HUES48 (cell line): ENCODE measurements at regions not wholly inside any gene's neighbourhood (a gene's known extent, or its start where the extent isn't known, plus 50 kb on each side); places are given as distances from the start of the nearest gene placed in this dataset.
A peak's percentile ranks its signal among the peaks of the same experiment; 100 is the strongest.

Source experiments
- H3K27ac ChIP-seq: one replicate; pipeline ENCODE4 v1.7.0; 2013; ENCODE audit warnings: low read depth, low read length, inconsistent platforms
- H3K27me3 ChIP-seq: 2 replicates; pipeline ENCODE4 v1.6.1; 2013; ENCODE audit warnings: mild to moderate bottlenecking, low read length; ENCODE audit not compliant: control insufficient read depth, insufficient read depth
- H3K36me3 ChIP-seq: 2 replicates; pipeline ENCODE4 v1.6.1; 2013; ENCODE audit warnings: low read length; ENCODE audit not compliant: control insufficient read depth, insufficient read depth
- H3K4me1 ChIP-seq: 2 replicates; pipeline ENCODE4 v1.6.1; 2013; ENCODE audit warnings: mild to moderate bottlenecking, low read length; ENCODE audit not compliant: control insufficient read depth, insufficient read depth
- H3K4me3 ChIP-seq: 2 replicates; pipeline ENCODE4 v1.5.1; 2013; ENCODE audit warnings: mild to moderate bottlenecking, low read depth, low read length
- H3K9ac ChIP-seq: 2 replicates; pipeline ENCODE4 v1.6.1; 2013; ENCODE audit warnings: mild to moderate bottlenecking, low read depth, low read length, moderate library complexity
- H3K9me3 ChIP-seq: 2 replicates; pipeline ENCODE4 v1.6.1; 2013; ENCODE audit warnings: low read length; ENCODE audit not compliant: control insufficient read depth, insufficient read depth

DNA sequence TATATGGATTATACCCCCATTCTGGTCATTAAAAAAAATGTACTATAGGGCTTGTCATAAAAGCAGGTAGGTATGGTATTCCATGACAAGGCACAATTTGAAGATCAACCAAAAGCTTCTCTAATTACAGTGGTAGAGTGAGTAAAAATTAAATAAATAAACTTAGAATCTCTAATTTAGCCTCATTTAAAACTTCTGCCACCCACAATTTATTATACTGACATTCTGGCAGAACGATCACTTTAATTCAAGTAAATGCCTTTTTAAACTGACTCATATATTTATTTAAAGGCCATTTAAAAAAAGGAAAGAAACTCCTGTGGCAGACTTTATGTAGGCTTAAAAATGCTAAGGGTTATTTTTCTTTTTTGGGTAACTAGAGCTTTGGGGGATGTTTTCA is 68.3 kb upstream of the PHACTR2 start:
- Histone ChIP-seq H3K27me3 (no peaks in the 10 kb centered on the region), H3K4me3 (no peak overlapping the region), H3K9ac (no peak overlapping the region), H3K4me1 (peaks cover 9% of the 10 kb centered on the region; the same call in 1 of the 2 replicates), H3K9me3 (no peaks in the 10 kb centered on the region), H3K36me3 (no peaks in the 10 kb centered on the region), H3K27ac (no peak overlapping the region)

GRCh38 chr6:143608906-143609305 is 68.9 kb upstream of the PHACTR2 start:
- no peak overlapping the region for H3K9ac ChIP-seq
- H3K27me3 ChIP-seq, result no peaks in the 10 kb centered on the region
- no peaks in the 10 kb centered on the region for H3K9me3 ChIP-seq
- H3K4me1 ChIP-seq, result peaks cover 9% of the 10 kb centered on the region; the same call in 1 of the 2 replicates
- H3K36me3 ChIP-seq, result no peaks in the 10 kb centered on the region
- no peak overlapping the region for H3K4me3 ChIP-seq
- H3K27ac ChIP-seq, result no peak overlapping the region

- H3K27me3 ChIP-seq, result no peaks in the 10 kb centered on the region
- H3K4me1 ChIP-seq, result peaks cover 9% of the 10 kb centered on the region; the same call in 1 of the 2 replicates
- H3K9ac ChIP-seq, result no peak overlapping the region
- no peak overlapping the region for H3K4me3 ChIP-seq
- no peak overlapping the region for H3K27ac ChIP-seq
- no peaks in the 10 kb centered on the region for H3K9me3 ChIP-seq
- H3K36me3 ChIP-seq, result no peaks in the 10 kb centered on the region
These were observed 69.8 kb upstream of the PHACTR2 start for GRCh38 chr6:143607974-143608373.

DNA sequence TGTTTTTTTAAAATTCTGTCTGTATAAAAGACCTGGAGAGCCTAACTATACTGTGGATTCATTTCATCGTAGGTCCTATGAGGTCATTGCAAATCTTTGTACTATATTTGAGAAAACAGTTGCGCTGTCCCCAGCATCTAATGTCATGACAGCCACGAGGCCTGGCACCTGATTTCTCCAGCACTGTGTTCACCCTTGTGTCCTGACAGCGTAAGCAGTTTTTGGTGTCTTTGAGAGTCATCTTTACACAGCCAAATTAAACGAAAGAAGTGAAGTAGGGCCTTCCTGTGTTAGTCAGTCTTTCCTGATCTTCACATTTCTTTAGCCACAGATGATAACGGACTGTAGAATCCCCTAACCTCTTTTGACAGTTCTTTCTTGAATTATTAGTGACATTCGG is 70.6 kb upstream of the PHACTR2 start:
- H3K9ac ChIP-seq, result no peak overlapping the region
- H3K9me3 ChIP-seq, result no peaks in the 10 kb centered on the region
- no peak overlapping the region for H3K27ac ChIP-seq
- no peak overlapping the region for H3K4me3 ChIP-seq
- H3K4me1 ChIP-seq, result peaks cover 9% of the 10 kb centered on the region; the same call in 1 of the 2 replicates
- H3K27me3 ChIP-seq, result no peaks in the 10 kb centered on the region
- H3K36me3 ChIP-seq, result no peaks in the 10 kb centered on the region

DNA sequence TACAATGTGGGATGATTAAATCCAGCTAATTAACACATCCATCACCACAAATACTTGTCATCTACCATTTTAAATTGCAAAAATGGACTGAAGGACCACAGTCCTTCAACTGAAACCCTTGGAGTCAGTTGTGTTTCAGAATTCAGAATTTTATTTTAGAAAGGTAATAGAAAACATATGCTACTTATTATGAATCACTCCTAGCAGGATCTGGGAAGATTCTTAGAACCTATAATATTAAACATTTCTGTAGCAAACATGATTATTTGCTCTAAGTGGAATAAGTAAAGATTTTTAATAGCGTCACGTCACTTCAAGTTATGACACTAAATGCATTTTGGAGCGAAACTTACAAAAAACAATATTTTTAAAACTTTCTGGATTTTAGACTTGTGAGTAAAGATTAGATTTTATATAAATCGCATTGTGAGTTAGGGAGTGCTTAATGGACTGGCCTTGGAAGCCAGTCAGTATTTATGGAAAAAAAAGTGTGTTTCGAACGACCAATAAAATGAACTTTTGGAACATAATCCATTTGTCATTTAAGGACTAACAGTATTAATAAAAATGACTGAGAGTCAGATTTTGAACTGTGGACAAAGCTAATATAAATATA is 71.8 kb upstream of the PHACTR2 start:
- Histone ChIP-seq H3K36me3 (no peaks in the 10 kb centered on the region), H3K9ac (no peak overlapping the region), H3K27me3 (no peaks in the 10 kb centered on the region), H3K27ac (no peak overlapping the region), H3K9me3 (no peaks in the 10 kb centered on the region), H3K4me1 (peaks cover 9% of the 10 kb centered on the region; the same call in 1 of the 2 replicates), H3K4me3 (no peak overlapping the region)

DNA sequence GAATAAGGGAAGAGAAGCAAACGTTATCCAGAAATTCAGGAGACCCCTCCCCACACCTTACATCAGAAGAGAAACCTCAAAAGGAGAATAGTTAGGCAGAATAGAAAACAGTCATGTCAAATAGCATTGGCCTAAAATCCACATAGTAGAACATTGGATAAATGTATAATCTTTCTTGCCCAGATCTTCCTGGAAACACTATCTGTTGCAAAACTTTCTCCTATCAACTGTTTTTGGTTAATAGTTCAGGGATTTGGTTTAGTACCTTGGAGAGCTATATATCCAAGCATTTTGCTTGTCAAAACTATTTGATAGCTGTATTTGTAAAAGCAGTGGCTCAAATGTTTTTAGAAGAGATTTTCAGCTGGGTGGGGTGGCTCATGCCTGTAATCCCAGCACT is 74.3 kb upstream of the PHACTR2 start:
- Histone ChIP-seq H3K36me3 (no peaks in the 10 kb centered on the region), H3K4me1 (peaks cover 8% of the 10 kb centered on the region; the same call in 1 of the 2 replicates), H3K9me3 (no peaks in the 10 kb centered on the region), H3K27me3 (no peaks in the 10 kb centered on the region), H3K4me3 (no peak overlapping the region), H3K9ac (no peak overlapping the region), H3K27ac (no peak overlapping the region)

GRCh38 chr6:143601504-143601903 is 76.3 kb upstream of the PHACTR2 start:
- H3K27me3 ChIP-seq, result no peaks in the 10 kb centered on the region
- no peak overlapping the region for H3K9ac ChIP-seq
- H3K9me3 ChIP-seq, result no peaks in the 10 kb centered on the region
- H3K4me1 ChIP-seq, result no peaks in the 10 kb centered on the region
- no peak overlapping the region for H3K4me3 ChIP-seq
- no peaks in the 10 kb centered on the region for H3K36me3 ChIP-seq
- no peak overlapping the region for H3K27ac ChIP-seq

GRCh38 chr6:143600821-143601220 is 76.9 kb upstream of the PHACTR2 start:
- Histone ChIP-seq H3K36me3 (no peaks in the 10 kb centered on the region), H3K4me3 (no peak overlapping the region), H3K27me3 (no peaks in the 10 kb centered on the region), H3K4me1 (peaks cover under 1% of the 10 kb centered on the region; the same call in 1 of the 2 replicates), H3K27ac (no peak overlapping the region), H3K9me3 (no peaks in the 10 kb centered on the region), H3K9ac (no peak overlapping the region)

GRCh38 chr6:143598466-143599080 is 79.2 kb upstream of the PHACTR2 start:
- H3K9me3 ChIP-seq, result no peaks in the 10 kb centered on the region
- no peak overlapping the region for H3K27ac ChIP-seq
- no peak overlapping the region for H3K9ac ChIP-seq
- H3K27me3 ChIP-seq, result no peaks in the 10 kb centered on the region
- H3K4me1 ChIP-seq, result peaks cover 6% of the 10 kb centered on the region
- H3K36me3 ChIP-seq, result no peaks in the 10 kb centered on the region
- no peak overlapping the region for H3K4me3 ChIP-seq

DNA sequence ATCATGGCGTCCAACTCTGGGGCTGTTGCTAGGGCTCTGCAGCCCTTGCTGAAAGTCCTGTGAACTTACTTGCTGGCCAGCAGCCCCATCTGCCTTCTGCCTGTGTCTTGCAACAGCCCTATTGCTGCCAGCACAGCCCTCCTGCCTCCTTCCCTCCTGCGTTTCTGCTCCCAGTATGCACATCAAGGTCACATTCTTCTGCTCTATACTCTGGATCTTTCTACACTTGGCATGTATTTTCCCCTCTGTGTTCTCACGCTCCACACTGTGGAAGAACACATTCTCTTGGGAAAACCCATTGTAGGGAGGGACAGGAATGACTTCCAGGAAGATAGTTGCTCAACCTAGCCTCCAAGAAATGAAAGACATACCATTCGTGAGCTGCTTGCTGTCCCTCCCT is 80.9 kb upstream of the PHACTR2 start:
- Histone ChIP-seq H3K36me3 (no peaks in the 10 kb centered on the region), H3K9me3 (no peaks in the 10 kb centered on the region), H3K27me3 (no peaks in the 10 kb centered on the region), H3K4me3 (no peak overlapping the region), H3K9ac (no peak overlapping the region), H3K4me1 (peaks cover 6% of the 10 kb centered on the region), H3K27ac (no peak overlapping the region)

- H3K4me3 ChIP-seq, result no peak overlapping the region
- H3K4me1 ChIP-seq, result peaks cover 6% of the 10 kb centered on the region
- no peaks in the 10 kb centered on the region for H3K27me3 ChIP-seq
- no peaks in the 10 kb centered on the region for H3K9me3 ChIP-seq
- peak overlapping the region; percentile 10 for H3K27ac ChIP-seq
- no peaks in the 10 kb centered on the region for H3K36me3 ChIP-seq
- H3K9ac ChIP-seq, result no peak overlapping the region
These were observed 82.3 kb upstream of the PHACTR2 start for GRCh38 chr6:143595251-143596036.
